ENCODE measurements at regions not wholly inside any gene's neighbourhood (a gene's known extent, or its start where the extent isn't known, plus 50 kb on each side); places are given as distances from the start of the nearest gene placed in this dataset.
"Not testable (repeated sequence)": the region's sequence is repeated elsewhere in the genome, so short reads cannot be mapped to it uniquely, and the experiment has no call there.

DNA sequence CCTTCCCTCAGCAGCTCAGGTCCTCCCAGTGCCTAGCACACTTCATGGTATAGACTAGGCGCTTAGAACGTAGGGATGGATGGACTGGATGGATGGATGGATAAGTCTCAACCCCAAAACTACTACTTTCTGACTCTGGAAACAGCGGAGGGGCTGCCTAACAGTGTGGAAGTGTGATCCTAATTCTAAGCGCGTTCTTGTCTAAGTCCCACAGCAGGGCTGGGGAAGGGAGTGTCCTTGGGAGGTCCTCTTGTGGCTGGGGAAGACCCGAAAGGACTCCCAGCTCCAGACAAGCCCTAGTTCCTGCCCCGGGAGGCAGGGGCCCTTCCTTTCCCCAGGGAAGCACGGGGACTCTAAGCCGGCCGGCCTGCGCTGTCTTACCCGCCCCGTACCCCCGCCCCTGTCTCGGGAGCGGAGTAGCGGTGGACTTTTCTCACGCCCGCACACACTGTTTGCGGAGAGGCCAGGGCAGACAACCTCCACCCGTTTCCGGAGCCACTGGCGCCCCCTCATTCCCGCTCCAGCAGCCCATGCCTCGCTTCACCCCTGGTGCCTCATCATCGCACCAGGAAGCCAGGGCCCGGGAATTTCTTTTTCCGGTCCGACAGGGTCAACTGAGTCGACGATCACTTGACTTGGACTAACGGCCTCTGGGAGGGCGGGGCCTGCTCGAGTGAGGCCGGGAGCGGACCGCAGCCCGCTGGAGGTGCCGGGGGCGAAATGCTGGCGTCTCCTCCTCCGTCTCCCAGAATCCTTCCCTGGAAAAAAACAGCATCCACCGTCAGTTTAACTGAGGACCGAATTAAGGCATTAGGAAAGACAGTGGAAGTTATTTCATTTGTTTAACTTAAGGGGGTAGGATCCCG lies 133.3 kb downstream of the TBC1D2B start:
- DNase-seq (ENCODE audit: low read depth), result peak; percentile 62
- H3K4me3 ChIP-seq (ENCODE audit: low read length), result peak overlapping the region; percentile 45
- TF ChIP-seq, protein P1, sequence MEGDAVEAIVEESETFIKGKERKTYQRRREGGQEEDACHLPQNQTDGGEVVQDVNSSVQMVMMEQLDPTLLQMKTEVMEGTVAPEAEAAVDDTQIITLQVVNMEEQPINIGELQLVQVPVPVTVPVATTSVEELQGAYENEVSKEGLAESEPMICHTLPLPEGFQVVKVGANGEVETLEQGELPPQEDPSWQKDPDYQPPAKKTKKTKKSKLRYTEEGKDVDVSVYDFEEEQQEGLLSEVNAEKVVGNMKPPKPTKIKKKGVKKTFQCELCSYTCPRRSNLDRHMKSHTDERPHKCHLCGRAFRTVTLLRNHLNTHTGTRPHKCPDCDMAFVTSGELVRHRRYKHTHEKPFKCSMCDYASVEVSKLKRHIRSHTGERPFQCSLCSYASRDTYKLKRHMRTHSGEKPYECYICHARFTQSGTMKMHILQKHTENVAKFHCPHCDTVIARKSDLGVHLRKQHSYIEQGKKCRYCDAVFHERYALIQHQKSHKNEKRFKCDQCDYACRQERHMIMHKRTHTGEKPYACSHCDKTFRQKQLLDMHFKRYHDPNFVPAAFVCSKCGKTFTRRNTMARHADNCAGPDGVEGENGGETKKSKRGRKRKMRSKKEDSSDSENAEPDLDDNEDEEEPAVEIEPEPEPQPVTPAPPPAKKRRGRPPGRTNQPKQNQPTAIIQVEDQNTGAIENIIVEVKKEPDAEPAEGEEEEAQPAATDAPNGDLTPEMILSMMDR (conservative IDR thresholded peaks at IDR 0.05; ENCODE audit: low read depth, low read length), result peak; percentile 1

DNA sequence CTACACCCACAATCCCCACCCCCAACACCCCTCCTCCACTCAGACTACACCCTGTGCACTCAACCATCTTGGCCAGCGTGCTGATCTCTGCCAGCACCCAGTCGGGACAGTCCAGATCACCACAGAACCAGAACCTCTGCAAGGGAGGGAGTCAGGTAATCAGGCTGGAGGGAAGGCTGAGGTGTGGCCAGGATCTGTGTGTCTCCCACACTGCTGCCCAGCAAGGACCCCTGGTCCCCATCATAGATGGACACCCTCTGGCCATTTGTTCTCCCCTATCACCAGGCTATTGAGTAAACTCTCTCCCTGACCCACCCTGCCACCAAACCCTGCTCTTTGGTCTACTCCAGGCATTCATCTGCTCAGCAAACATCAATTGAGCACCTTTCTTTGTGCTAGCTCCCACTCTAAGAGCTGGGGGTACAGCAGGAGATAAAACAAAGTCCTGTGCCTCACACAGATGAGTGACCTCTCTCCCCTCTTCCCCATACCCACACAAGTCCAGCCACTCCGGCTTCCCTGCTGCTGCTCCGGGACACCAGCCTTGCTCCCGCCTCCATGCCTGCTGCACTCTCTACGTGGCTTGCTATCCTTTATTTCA lies 134.8 kb downstream of the TBC1D2B start:
- H3K4me3 ChIP-seq (ENCODE audit: low read length), result no peak overlapping the region
- DNase-seq (ENCODE audit: low read depth), result no peak
- TF ChIP-seq, protein P1 (conservative IDR thresholded peaks at IDR 0.05; ENCODE audit: low read depth, low read length), result no peak

DNA sequence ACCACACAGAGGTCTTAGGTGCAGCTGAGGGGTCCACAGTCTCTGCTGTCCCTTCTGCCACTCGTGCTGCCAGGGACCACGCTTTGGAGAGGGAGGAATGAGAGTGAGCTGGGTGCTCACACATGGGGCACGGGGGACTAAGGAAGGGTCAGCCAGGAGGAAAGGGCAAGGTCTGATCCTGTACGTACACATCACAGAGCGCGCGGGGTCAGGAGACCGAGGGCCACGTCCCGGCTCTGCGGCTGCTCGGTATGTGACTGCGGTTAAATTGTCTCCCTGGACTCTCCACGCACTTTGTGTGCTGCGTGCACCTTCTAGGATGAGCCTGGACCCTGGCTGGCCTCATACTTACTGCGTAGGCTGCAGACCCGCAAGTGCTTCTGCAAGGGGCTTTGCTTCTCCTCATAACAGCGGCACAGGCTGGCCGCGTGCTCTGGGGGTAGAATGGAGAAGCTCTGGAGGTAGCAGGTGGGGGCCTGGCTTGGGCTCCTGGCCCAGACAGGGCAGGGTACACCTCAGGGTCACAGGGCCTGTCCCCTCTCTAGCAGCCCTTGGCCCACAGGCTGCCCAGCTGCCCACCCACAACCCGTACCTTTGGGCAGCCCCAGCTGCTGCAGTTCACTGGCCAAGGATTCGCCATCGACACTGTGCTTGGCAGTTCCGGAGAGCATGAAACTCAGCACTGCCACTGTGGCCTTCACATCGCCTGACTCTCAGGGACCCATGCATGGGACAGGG lies 136.3 kb downstream of the TBC1D2B start:
- not testable (repeated sequence) for DNase-seq (ENCODE audit: low read depth); H3K4me3 ChIP-seq (ENCODE audit: low read length)

DNA sequence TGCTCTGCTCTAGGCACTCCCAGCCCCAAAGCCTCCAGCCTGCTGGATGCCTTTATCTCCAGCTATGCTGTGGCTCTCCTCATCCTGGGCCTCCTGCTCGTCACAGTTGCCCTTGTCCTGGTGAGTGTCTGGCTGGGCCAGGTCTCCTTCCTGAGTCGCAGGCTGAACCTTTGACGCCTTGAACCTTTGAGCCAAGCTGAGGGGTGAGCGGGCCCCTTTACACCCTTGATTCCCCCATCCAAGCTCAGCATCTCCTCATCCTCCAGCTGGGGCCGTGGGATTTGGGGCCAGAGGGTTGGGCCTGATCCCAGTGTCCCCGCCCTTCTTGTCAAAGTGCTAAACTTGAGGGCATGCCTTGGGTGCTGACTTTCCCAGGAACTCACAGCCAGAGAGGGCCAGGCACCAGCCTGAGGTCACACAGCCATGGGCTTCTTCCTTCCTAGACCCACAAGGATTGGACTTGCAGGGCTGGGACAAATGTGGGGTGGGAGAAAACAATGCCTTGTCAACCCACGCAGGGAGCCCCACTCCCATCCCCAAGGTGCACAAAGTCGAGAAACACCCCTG lies 137.0 kb downstream of the TBC1D2B start:
- H3K4me3 ChIP-seq (ENCODE audit: low read length), result no peak overlapping the region
- TF ChIP-seq, protein P1 (conservative IDR thresholded peaks at IDR 0.05; ENCODE audit: low read depth, low read length), result no peak
- DNase-seq (ENCODE audit: low read depth), result no peak

DNA sequence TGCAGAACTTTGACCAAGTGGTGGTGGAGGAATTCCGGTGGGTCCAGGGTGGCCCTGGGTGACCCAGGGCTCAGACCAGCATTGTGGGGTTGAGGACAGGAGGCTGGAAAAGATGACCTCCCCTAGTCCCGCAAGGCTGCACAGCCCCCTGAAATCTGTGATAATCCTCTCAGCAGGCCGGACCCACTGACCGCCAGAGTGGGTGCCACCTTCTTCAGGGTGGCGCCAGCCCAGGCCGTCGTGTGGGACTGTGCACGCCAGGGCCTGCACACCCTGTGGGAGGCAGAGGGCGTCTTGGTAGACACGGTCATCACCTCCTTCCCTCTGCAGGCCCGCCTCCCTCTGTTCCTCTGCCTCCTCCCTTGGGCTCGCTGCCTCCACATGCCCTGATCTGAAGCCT lies 137.7 kb downstream of the TBC1D2B start:
- TF ChIP-seq, protein P1 (conservative IDR thresholded peaks at IDR 0.05; ENCODE audit: low read depth, low read length), result no peak
- no peak for DNase-seq (ENCODE audit: low read depth)
- H3K4me3 ChIP-seq (ENCODE audit: low read length), result no peak overlapping the region

DNA sequence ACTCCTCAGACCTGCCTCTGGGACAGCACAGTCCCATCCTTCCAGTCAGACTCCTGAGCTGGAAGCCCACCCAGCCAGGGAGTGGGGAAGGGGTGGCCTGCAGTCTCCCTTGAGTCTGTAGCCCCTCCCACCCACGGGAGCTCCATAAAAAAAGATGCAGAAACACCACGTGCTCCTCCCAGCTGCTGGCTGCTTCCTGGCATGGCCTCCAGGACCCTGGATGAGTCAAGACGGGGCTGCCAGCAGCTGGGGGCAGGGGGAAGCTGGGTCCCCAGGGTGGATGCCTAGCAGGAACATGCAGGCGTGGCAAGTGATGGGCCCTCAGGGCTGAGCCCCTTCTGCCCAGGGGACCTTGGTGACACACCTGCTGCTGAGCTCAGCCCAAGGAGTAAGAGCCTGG lies 138.5 kb downstream of the TBC1D2B start:
- DNase-seq (ENCODE audit: low read depth); H3K4me3 ChIP-seq (ENCODE audit: low read length): not testable (repeated sequence)

DNA sequence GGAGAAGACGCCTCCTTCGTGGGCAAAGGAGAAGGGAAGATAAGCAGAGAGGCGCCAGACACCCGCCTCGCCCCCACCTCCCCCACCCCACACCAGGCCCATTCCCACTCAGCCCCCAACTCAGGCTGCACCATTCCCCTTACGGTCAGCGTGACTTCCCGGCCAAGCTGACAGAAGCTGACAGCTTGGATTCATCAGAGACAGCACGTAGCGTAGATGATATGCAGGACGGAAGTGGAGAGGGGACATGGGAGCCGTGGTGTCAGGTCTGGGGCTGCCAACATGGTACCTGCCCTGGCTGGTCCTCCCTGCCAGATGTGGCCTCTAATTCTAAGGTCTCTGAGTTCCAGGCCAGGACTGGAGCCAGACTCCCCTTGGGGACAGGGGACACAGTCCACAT lies 139.0 kb downstream of the TBC1D2B start:
- H3K4me3 ChIP-seq (ENCODE audit: low read length); DNase-seq (ENCODE audit: low read depth): not testable (repeated sequence)

DNA sequence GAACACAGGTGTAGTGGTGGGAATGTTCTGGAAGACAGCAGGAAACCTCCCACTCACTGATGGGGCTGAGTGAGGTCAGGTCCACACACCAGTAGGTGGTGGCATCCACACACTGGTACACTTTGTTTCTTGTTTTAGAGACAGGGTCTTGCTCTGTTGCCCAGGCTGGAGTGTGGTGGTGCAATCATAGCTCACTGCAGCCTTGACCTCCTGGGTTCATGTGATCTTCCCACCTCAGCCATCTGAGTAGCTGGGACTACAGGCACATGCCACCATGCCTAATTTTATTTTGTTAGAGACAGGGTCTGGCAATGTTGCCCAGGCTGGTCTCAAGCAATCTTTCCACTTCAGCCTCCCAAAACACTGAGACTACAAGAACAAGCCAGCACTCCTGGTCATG lies 140.9 kb downstream of the TBC1D2B start:
- not testable (repeated sequence) for H3K4me3 ChIP-seq (ENCODE audit: low read length); DNase-seq (ENCODE audit: low read depth)

DNA sequence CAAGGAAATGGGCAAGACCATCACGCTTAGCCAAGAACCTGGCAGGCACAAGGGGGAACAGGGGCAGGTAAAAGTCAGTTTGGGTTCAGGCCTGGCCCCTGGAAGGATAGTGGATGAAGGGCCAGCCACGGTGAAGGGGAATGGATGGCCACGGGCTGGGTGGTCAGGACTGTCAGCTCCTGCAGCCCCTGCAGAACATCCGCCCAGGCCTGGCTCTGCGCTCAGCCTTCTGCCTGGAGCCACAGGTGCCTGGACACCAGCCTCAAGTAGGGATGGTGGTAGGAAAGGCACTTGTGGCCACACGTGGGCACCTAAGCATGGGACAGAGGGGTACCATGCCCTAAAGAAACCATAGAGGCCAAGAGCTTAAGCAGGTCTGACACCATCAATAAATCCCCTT lies 143.0 kb downstream of the TBC1D2B start:
- not testable (repeated sequence) for DNase-seq (ENCODE audit: low read depth); H3K4me3 ChIP-seq (ENCODE audit: low read length)

DNA sequence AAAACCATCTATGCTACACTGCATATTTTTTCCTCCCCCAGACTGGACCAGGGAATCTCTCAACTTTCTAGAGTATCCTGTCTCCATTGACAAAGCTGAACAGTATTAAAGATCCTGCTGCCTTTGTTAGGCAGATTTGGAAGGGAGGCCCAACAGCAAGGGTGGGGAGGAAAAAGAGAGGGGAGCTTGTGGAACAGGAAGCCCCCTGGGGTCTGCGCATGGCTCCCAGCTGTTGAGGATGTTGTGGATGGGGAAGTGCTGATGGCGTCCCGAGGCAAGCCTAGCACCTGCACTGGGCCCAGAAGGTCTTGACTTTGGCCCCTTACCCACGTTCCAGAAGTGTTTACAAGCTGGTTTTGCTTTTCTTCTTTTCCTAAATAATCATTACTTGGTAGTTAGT lies 146.6 kb downstream of the TBC1D2B start:
- DNase-seq (ENCODE audit: low read depth); H3K4me3 ChIP-seq (ENCODE audit: low read length): not testable (repeated sequence)

DNA sequence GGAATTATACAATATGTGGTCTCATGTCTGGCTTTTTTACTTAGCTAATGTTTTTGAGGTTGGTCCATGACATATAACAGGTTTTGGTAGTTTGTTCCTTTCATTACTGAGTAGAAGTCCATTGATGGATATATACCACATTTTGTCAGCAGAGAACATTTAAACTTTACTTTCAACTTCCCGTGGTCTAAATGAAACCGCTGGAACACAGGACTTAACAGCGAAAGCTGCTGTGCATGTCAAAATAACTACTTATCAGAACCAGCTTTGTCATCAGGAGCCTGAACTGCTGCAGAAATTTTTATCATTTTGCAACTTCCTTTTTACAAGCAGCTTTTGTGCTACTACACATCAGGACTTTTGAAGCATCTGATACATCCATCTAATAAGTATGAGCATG lies 147.0 kb downstream of the TBC1D2B start:
- not testable (repeated sequence) for DNase-seq (ENCODE audit: low read depth); H3K4me3 ChIP-seq (ENCODE audit: low read length)

DNA sequence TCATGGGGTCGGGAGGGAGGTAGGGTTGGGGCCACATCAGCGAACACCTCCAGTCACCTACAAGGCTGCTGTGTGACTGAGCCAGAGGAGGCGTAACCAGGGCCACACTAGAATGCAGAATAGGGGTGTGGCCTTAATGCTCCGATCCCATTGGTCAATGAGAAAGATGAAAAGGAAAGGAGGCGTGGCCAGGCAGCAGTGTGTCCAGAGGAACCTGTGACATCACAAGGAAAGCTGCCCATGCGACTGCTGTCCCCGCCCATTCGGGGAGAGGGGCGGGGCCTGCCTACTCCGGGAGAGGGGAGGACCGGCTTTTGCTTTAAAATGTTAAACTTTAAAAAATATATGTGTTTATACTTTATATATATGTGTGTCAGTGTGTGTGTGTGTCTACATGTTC lies 150.7 kb downstream of the TBC1D2B start:
- DNase-seq (ENCODE audit: low read depth); H3K4me3 ChIP-seq (ENCODE audit: low read length): not testable (repeated sequence)

DNA sequence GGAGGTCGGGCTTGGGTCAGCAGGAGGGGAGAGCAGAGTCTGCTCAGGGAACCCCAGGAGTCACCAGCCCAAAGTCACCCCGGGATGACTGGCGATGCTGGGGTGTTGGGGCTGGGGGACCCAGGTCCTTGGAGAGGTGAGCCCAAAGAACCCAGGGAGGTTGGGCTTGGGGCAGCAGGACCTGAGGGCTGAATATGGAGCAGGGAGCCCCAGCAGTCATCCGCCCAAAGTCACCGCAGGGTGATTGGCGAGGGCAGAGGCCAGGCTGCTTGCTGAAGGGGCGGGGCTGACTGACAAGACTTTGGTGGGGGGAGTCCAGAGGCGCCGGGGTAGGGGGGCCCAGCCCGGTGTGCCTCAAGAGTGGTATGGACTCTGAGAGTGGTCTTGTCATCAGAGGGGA lies 151.2 kb downstream of the TBC1D2B start:
- H3K4me3 ChIP-seq (ENCODE audit: low read length); DNase-seq (ENCODE audit: low read depth): not testable (repeated sequence)

DNA sequence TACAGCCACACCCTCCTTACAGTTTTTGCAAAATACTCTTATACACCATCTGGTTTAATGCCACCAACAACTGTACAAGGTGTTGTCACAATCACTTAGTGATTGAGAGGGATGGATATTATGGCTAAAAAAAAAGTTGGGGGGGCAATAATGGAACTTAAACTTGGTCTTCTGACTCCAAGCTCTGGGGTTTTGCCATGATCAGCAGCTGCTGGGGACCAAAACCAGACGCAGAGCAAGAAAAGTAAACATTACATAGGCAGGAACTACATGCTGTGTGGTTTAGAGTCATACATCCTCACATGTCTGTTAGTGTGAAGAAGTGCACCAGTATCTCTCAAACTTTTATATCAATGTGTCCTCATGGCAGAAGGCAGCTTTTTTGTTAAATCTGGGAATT lies 152.4 kb downstream of the TBC1D2B start:
- not testable (repeated sequence) for H3K4me3 ChIP-seq (ENCODE audit: low read length); DNase-seq (ENCODE audit: low read depth)

Data from retinal pigment epithelial cell (primary cell).